Subcutaneous abdominal adipose tissue (tissue), 5 donors: ENCODE measurements at regions not wholly inside any gene's neighbourhood (a gene's known extent, or its start where the extent isn't known, plus 50 kb on each side); places are given as distances from the start of the nearest gene placed in this dataset.

Experiments
- H3K27ac ChIP-seq: one replicate; pipeline ENCODE4 v1.7.0; 2013; ENCODE audit warnings: low read depth, mild to moderate bottlenecking, inconsistent platforms, low read length, moderate library complexity
- H3K27me3 ChIP-seq, 5 donors: one replicate each; pipeline ENCODE4 v1.7.0; 2013; ENCODE audit warnings: low read length in 5 of 5, inconsistent platforms in 1 of 5; ENCODE audit not compliant: control insufficient read depth in 5 of 5, insufficient read depth in 4 of 5
- H3K36me3 ChIP-seq, 5 donors: one replicate each; pipeline ENCODE4 v1.7.0; 2013; ENCODE audit warnings: low read length in 5 of 5; ENCODE audit not compliant: control insufficient read depth in 5 of 5, insufficient read depth in 5 of 5
- H3K4me1 ChIP-seq, 5 donors: one replicate each; pipeline ENCODE4 v1.7.0; 2013; ENCODE audit warnings: low read length in 5 of 5, mild to moderate bottlenecking in 3 of 5, moderate library complexity in 1 of 5; ENCODE audit not compliant: control insufficient read depth in 5 of 5, insufficient read depth in 5 of 5
- H3K4me3 ChIP-seq, 5 donors: one replicate each; pipeline ENCODE4 v1.7.0; 2013; ENCODE audit warnings: low read length in 5 of 5, low read depth in 1 of 5
- H3K9ac ChIP-seq, 5 donors: one replicate each; pipeline ENCODE4 v1.7.0; 2013; ENCODE audit warnings: low read length in 5 of 5, mild to moderate bottlenecking in 4 of 5, moderate library complexity in 3 of 5
- H3K9me3 ChIP-seq, 5 donors: one replicate each; pipeline ENCODE4 v1.7.0; 2013; ENCODE audit warnings: low read length in 5 of 5; ENCODE audit not compliant: control insufficient read depth in 5 of 5
- donor health status: healthy.
- donor health status: healthy.
- donor health status: healthy.
- donor health status: healthy.
- donor health status: healthy.

DNA sequence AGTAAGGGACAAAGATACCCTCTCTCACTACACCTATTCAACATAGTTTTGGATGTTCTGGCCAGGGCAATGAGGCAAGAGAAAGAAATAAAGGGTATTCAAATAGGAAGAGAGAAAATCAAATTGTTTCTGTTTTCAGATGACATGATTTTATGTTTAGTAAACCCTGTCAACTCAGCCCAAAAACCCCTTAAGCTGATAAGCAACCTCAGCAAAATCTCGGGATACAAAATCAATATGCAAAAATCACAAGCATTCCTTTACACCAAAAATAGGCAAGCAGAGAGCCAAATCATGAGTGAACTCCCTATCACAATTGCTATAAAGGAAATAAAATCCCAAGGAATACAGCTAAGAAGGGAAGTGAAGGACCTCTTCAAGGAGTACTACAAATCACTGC, 1130.7 kb upstream of the PIK3C3 start:
- H3K4me1 ChIP-seq: no peaks in the 10 kb centered on the region
- no peak overlapping the region for H3K9ac ChIP-seq
- H3K36me3 ChIP-seq: no peaks in the 10 kb centered on the region
- H3K9me3 ChIP-seq: no peaks in the 10 kb centered on the region
- no peak overlapping the region for H3K4me3 ChIP-seq
- H3K27ac ChIP-seq: no peak overlapping the region
- H3K27me3 ChIP-seq: no peaks in the 10 kb centered on the region

DNA sequence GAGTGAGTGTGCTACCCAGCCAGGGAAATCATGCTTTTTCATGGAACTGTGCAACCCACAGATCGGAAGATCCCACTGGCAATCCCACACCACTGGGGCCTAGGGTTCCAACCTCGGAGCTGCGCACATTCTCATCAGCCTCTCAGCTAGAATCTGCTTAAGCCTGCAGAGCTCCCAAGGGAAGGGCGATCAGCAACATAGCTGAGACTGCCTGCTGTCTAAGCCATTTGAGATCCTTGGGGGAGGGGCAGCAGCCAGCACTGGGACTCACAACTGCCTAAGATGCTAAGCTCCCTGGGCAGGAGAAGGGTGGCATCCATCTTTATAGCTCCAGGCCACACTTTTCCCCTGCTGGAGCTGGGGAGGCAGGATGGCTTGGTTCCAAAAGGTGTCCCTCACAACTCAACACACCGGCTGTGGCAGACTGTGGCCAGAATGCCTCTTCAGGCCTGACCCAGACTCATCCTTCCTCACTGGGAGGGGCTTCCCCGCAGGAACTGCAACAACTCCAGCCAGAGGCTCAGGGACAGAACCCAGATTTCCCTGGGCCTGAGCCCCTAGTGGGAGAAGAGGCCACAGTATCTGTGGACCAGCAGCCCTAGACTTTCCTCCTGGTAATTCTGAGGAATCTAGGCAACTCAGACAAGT, 1133.3 kb upstream of the PIK3C3 start:
- H3K9me3 ChIP-seq: no peaks in the 10 kb centered on the region
- H3K9ac ChIP-seq: no peak overlapping the region

DNA sequence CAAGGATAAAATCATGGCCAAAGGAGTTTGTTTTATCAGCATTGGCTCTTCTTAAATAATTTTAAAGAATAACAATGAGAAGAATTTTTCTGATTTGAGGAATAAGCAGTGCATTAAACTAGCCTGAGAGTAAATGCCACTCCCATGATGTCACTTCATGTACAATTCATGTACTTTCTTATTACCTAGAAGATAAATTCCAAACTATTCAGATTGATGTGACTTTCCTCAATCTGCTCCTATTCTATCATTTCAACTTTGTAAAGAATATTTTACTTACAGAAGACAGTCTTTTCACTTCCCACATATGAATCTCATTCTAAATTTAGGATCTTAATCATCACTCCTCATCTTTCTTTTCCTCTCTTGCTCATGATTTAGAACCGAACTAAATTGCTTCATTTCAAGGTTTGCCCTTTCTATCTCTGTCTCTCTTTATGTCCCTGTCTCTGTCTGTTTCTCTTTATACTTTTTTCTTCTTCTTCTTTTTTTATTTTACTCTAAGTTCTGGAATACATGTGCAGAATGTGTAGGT, 1142.0 kb upstream of the PIK3C3 start:
- Histone ChIP-seq H3K27ac (no peak overlapping the region), H3K9ac (no peak overlapping the region), H3K4me3 (no peak overlapping the region), H3K4me1 (no peaks in the 10 kb centered on the region), H3K36me3 (no peaks in the 10 kb centered on the region), H3K27me3 (no peaks in the 10 kb centered on the region), H3K9me3 (no peaks in the 10 kb centered on the region)

More for the DNA sequence above, 1133.3 kb upstream of the PIK3C3 start:
- H3K27me3 ChIP-seq: no peaks in the 10 kb centered on the region
- H3K4me1 ChIP-seq: no peaks in the 10 kb centered on the region
- H3K4me3 ChIP-seq: no peak overlapping the region
- H3K36me3 ChIP-seq: no peaks in the 10 kb centered on the region
- no peak overlapping the region for H3K27ac ChIP-seq

DNA sequence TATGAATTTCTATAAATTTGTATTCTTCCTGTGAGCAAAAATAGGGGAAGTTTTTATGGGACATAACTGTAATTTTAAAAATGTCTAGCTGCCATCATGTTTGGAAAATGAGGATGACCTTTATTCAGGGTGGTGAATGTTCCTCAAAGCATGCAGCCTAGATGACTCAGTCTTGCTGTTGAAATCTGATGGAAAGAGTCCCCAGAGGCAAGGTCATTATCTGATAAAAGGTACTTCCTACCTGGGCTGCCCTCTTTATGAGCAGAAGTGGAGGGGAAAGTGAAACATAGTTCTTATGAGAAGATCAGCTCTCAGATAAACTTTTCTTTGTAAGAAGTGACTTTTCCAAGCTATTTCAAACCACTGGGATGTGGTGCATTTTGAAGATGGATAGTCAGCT, 1144.7 kb upstream of the PIK3C3 start:
- no peak overlapping the region for H3K9ac ChIP-seq
- H3K36me3 ChIP-seq: no peaks in the 10 kb centered on the region
- no peak overlapping the region for H3K4me3 ChIP-seq
- H3K4me1 ChIP-seq: no peaks in the 10 kb centered on the region
- H3K27me3 ChIP-seq: no peaks in the 10 kb centered on the region
- H3K9me3 ChIP-seq: no peaks in the 10 kb centered on the region
- H3K27ac ChIP-seq: no peak overlapping the region

DNA sequence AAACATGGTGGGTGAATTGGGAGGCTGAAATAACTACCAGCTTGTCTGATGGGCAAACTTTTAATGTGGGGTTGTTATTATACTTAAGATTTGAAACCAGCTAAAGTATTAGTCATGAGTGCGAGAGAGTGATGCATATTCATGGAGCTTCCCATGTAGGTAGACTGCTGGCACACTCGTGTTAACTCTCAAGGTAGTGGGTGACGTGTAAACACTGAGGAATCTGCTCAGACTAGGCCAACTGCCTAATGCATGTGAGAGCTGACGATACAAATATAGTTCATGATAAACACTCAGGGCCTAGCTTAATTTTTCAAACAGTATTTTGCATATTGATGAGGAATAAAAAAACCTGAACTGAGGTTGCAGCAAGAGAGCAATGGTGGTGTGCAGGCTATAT, 1165.7 kb upstream of the PIK3C3 start:
- no peak overlapping the region for H3K9ac ChIP-seq
- no peaks in the 10 kb centered on the region for H3K27me3 ChIP-seq
- H3K4me1 ChIP-seq: no peaks in the 10 kb centered on the region
- no peak overlapping the region for H3K27ac ChIP-seq
- no peak overlapping the region for H3K4me3 ChIP-seq
- no peaks in the 10 kb centered on the region for H3K9me3 ChIP-seq
- no peaks in the 10 kb centered on the region for H3K36me3 ChIP-seq

DNA sequence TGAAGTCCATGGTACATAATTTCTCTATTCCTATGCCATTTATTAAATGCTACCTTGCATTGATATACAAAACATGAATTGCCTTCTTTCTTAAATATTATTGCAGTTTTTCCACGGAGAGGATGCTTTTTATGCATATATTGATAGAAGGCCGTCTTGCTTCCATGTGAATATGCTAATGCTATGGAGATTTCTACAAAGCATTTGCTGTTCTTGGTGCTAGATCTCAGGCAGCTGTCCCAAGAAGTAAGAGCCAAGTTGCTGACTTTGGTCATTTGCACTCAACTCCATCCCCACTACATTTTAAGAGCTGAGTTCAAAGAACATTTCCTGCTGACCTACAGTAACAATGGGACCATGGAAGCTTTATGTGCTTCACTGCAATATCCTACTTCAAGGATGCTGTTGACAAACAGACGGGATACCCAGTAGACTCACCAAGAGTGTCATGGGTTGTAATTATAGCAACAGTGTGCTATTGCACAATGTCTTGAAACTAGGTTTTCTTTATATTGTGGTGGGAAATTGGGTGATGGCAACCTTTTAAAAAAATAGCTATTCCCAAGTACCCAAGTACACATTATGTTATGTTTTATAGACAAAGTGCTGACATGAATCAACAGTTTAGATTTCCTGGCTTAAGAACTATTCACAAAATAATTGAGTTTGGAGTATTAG, 1172.4 kb upstream of the PIK3C3 start:
- H3K36me3 ChIP-seq: no peaks in the 10 kb centered on the region
- H3K4me1 ChIP-seq: no peaks in the 10 kb centered on the region
- H3K4me3 ChIP-seq: no peak overlapping the region
- H3K27me3 ChIP-seq: no peaks in the 10 kb centered on the region
- H3K9me3 ChIP-seq: no peaks in the 10 kb centered on the region
- H3K27ac ChIP-seq: no peak overlapping the region
- H3K9ac ChIP-seq: no peak overlapping the region

DNA sequence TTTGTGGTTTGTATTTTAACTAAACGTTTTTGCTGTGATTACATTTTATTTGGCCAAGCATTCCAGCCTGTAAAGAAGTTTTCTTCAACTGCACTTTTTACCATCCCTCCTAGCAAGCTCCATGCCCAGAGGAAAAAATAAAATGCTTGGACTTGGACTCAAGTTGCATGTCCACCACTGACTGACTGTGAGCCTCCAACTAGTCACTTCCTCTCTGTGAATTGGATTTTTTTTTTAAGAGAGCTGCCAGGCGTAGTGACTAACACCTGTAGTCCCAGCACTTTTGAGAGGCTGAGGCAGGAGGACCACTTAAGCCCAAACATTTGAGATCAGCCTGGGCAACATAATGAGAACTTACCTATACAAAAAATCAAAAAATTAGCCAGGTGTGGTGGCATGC, 1185.2 kb upstream of the PIK3C3 start:
- H3K27me3 ChIP-seq: no peaks in the 10 kb centered on the region
- H3K9ac ChIP-seq: no peak overlapping the region
- H3K4me1 ChIP-seq: no peaks in the 10 kb centered on the region

DNA sequence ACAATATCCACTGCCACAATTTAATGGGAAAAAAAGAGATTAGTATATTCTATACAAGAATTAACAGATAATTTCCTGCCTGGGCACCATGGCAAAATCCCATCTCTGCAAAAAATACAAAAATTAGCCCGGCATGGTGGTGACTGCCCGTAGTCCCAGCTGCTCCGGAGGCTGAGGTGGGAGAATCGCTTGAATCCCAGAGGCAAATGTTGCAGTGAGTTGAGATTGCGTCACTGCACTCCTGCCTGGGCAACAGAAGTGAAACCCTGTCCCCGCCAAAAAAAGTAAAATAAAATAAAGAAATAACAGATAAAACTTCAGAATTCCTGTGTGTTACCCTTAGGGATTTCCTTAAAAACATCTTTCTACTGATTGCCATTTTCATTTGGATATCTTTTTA, 1194.8 kb upstream of the PIK3C3 start:
- Histone ChIP-seq H3K36me3 (no peaks in the 10 kb centered on the region), H3K9ac (no peak overlapping the region), H3K27ac (no peak overlapping the region), H3K9me3 (no peaks in the 10 kb centered on the region), H3K4me1 (no peaks in the 10 kb centered on the region), H3K4me3 (no peak overlapping the region), H3K27me3 (no peaks in the 10 kb centered on the region)

More for the DNA sequence above, 1185.2 kb upstream of the PIK3C3 start:
- H3K27ac ChIP-seq: no peak overlapping the region
- no peaks in the 10 kb centered on the region for H3K9me3 ChIP-seq
- H3K4me3 ChIP-seq: no peak overlapping the region
- no peaks in the 10 kb centered on the region for H3K36me3 ChIP-seq

DNA sequence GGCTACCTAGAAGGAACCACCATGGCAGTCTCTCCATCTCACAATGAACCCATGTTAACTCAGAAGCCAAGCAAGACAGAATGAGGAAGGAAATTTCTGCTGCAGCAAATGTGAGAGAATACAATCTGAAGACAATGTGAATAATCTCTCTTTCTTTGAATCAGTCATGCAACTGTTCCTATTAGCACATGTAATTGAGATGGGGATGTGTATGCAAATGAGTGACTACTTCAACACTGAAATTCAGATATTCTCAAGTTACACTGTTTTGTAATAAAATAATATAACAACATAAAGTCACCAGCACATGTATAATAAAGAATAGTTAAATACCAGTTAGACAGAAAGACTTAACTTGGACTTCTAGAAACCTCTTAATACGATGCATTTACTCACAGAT, 1200.6 kb upstream of the PIK3C3 start:
- no peaks in the 10 kb centered on the region for H3K36me3 ChIP-seq
- H3K4me1 ChIP-seq: no peaks in the 10 kb centered on the region
- H3K9ac ChIP-seq: no peak overlapping the region
- H3K4me3 ChIP-seq: no peak overlapping the region
- H3K27me3 ChIP-seq: no peaks in the 10 kb centered on the region
- no peak overlapping the region for H3K27ac ChIP-seq
- no peaks in the 10 kb centered on the region for H3K9me3 ChIP-seq

DNA sequence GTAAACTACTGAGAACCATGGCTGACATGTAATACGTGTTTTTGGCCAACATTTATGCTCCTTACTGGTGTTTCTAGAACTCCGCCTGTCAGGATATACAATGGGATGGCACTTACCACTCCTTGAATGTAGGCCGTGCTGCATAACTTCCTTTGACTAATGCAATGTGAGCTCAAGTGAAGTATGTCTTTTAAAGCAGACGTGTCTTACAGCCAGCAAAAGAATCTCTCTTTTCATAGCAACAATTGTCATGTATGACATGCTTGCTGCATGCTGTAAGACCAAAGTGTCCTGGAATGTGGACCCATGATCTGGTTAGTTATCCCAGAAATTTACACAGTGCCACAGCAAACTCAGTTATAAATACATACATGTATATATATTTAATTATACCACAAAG, 1202.7 kb upstream of the PIK3C3 start:
- no peak overlapping the region for H3K27ac ChIP-seq
- H3K4me1 ChIP-seq: no peaks in the 10 kb centered on the region
- no peaks in the 10 kb centered on the region for H3K27me3 ChIP-seq
- H3K36me3 ChIP-seq: no peaks in the 10 kb centered on the region
- no peaks in the 10 kb centered on the region for H3K9me3 ChIP-seq
- no peak overlapping the region for H3K4me3 ChIP-seq
- no peak overlapping the region for H3K9ac ChIP-seq
